HG03354 (cell line): ENCODE measurements at regions not wholly inside any gene's neighbourhood (a gene's known extent, or its start where the extent isn't known, plus 50 kb on each side); places are given as distances from the start of the nearest gene placed in this dataset.
"Not testable (repeated sequence)": the region's sequence is repeated elsewhere in the genome, so short reads cannot be mapped to it uniquely, and the experiment has no call there.

Experiments used
- ATAC-seq: cut with Tn5 transposase; IDR thresholded peaks from one replicate; pipeline ENCODE4 v1.9.1; 2021; ENCODE audit warnings: mild to moderate bottlenecking; ENCODE audit not compliant: unreplicated experiment, poor library complexity, severe bottlenecking

DNA sequence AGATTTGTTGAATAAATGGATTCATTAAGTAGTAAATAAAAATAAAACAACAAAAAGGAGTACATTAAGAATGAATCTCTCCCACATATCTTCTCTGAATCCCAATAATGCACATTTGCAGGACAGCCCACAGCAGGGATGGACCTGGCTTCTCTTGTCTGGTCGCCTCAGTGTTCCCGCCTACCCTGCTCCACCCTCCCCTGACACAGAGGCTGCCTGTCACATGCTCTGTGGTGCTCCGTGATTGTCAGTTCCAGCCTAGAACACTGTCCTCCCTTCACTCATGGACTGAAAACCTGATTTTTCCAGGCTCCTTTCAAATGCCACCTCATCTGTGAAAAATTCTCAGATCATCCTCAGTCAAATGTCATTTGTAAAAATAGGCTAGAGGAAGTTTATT lies 94.5 kb upstream of the GPR12 start:
- no peak for ATAC-seq

DNA sequence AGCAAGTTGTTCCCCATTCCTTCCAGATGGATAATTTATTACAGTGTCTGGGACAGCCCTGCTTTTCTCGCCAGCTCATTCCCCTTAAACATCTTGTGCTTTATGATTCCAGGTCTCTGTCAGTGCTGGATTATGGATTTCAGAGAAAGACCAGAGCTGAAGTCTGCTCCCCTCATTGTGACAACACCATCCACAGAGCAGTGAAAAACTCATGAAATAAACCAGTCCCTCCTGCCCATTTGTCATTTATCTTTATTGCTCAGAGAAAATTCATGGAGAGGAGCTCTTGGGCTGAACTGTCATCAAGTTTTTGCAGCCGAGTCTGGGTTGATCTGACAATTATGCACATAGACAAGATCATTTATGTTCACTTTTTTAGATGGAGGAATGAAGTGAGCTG lies 92.7 kb upstream of the GPR12 start:
- ATAC-seq = no peak

DNA sequence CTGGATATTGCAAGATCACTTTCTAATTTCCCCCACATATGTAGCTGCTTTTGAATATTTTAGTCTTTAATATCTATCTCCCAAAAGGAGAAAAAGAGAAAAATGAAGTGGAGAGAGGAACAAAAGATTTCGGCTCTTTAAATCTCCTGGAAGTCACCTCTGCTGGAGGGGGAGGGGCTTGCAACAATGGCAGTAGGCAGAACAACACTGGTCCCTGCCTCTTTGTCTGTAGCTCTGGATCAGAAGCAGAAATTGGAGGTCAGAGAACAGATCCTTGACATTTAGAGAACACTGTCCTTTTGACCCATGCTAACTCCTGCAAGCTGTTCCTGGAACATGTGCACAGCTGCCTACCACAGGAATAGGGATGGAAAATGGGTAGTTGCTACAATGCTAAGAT lies 86.7 kb upstream of the GPR12 start:
- no peak for ATAC-seq

GRCh38 chr13:26845063-26845462 lies 84.5 kb upstream of the GPR12 start:
- ATAC-seq = not testable (repeated sequence)

- ATAC-seq = no peak
These were observed 79.1 kb upstream of the GPR12 start for GRCh38 chr13:26839682-26840081.

DNA sequence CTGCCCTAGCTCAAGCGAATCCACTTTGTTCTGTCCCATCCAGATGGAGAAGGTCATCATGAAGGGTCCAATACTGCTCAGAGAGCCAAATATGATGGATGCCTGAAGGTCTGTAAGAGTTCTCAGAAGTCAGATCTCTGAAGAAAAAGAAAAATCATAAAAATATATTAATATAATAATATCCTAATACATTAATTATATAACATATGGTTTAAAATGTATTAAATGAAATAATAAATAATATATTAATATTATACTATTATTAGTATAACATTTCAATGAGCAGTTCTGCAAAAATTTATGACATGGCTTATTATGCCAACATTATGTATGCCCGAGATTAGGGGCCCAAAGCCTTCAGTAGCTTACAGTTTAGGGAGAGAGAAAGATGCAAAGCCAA lies 78.2 kb upstream of the GPR12 start:
- ATAC-seq = no peak

- no peak for ATAC-seq
These were observed 77.4 kb upstream of the GPR12 start for GRCh38 chr13:26837997-26838396.

DNA sequence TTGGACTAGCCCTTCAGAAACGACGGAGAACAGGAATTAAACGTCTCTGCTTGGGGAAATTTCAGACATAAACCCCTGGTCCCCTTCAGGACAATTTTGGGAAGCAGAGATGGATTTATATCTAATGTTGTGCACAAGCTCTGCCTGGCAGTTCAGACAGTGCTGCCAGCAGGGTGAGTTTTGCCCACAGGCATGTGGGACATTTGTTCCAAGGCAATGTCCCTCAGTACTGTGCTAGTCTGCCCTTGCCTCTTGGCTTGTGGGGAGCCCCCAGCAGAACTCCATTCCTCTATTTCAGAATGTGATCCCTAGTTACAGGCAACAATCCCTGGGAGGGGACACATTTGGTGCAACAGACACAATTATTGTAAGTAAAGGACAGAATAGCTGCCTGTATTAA lies 76.5 kb upstream of the GPR12 start:
- no peak for ATAC-seq

DNA sequence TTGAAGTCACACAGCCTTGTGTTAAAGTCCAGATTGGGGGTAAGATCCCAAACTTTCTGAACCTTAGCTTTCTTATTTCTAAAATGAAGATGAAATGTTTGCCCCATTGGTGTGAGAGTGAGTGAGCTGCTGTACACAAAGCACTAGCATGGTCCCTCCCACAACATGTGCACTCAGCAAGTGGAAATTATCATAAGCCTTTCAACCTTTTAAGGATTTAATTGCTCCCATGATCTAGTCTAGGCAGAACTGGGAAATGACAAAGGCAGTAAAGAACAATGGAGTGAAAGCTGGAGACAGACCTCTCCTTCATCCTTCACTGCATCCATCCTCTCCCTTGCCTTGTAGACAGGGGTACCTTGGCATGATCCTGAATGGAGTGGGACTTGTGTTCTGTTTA lies 76.0 kb upstream of the GPR12 start:
- no peak for ATAC-seq

GRCh38 chr13:26834646-26835045 lies 74.1 kb upstream of the GPR12 start:
- ATAC-seq = no peak

- ATAC-seq = no peak
These were observed 70.8 kb upstream of the GPR12 start for GRCh38 chr13:26831336-26831908.

GRCh38 chr13:26829716-26830115 lies 69.1 kb upstream of the GPR12 start:
- no peak for ATAC-seq

- ATAC-seq = no peak
These were observed 64.0 kb upstream of the GPR12 start for GRCh38 chr13:26824581-26824980.

GRCh38 chr13:26822146-26822545 lies 61.6 kb upstream of the GPR12 start:
- no peak for ATAC-seq

- ATAC-seq = no peak
These were observed 61.1 kb upstream of the GPR12 start for GRCh38 chr13:26821672-26822071.

- no peak for ATAC-seq
These were observed 60.3 kb upstream of the GPR12 start for GRCh38 chr13:26820871-26821270.

- ATAC-seq = no peak
These were observed 58.5 kb upstream of the GPR12 start for GRCh38 chr13:26819046-26819445.

DNA sequence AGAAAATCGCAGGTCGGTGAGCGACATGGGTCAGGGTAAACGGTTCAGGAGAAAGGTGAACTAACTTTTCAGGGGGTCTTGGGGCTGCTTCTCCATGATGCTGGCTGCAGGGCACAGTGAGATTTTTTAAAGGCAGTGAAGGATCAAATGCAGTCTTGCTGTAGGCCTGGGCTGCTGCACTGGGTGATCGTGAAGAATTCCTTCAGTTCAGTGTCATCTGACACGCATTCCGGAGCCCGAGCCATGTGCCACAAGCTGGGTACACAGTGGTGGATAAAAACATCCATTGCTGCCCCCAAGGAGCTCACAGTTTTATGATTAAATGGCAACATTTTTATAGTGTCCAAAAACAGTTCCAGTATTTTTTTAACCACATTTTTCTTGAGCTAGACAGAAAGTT lies 56.3 kb upstream of the GPR12 start:
- no peak for ATAC-seq

GRCh38 chr13:26813980-26814348 lies 53.4 kb upstream of the GPR12 start:
- ATAC-seq = no peak

- ATAC-seq = no peak
These were observed 52.9 kb upstream of the GPR12 start for GRCh38 chr13:26813321-26813979.

GRCh38 chr13:26811581-26811980 lies 51.0 kb upstream of the GPR12 start:
- no peak for ATAC-seq
